Ovary (tissue), 7 donors: ENCODE measurements at regions not wholly inside any gene's neighbourhood (a gene's known extent, or its start where the extent isn't known, plus 50 kb on each side); places are given as distances from the start of the nearest gene placed in this dataset.

Experiments used
- DNase-seq, 5 donors: peaks; one replicate each; pipeline ENCODE4 v3.0.0-alpha.2; 2019 to 2020
- H3K27ac ChIP-seq, 2 donors: fragments of 200-600 bp; one replicate each; pipeline versions ENCODE4 v1.5.1 to v1.8.0; 2019 to 2022
- H3K27me3 ChIP-seq: fragments of 200-600 bp; one replicate; pipeline ENCODE4 v1.8.0; 2022
- H3K36me3 ChIP-seq: fragments of 200-600 bp; sonication (generic); one replicate; pipeline ENCODE4 v1.5.1; 2019
- H3K4me1 ChIP-seq: one replicate; pipeline ENCODE4 v1.8.1; 2013; ENCODE audit warnings: mild to moderate bottlenecking, moderate library complexity; ENCODE audit not compliant: insufficient read depth
- H3K4me3 ChIP-seq: fragments of 200-600 bp; sonication (generic); one replicate; pipeline ENCODE4 v1.5.1; 2017
- H3K9me3 ChIP-seq, 2 donors: fragments of 200-600 bp in 1 of 2; sonication (generic) in 1 of 2; one replicate each; pipeline versions ENCODE4 v1.5.1 to v1.8.1; 2013 to 2019; ENCODE audit warnings: mild to moderate bottlenecking in 1 of 2, moderate library complexity in 1 of 2
- CTCF ChIP-seq, 3 donors: fragments of 450-650 bp in 2 of 3; fragments of 200-600 bp in 1 of 3; IDR thresholded peaks; one replicate each; pipeline versions ENCODE4 v1.5.1 to v1.8.0; 2016 to 2022; ENCODE audit warnings: antibody characterized with exemption in 3 of 3, mild to moderate bottlenecking in 1 of 3
- EP300 ChIP-seq: sonication (generic); formaldehyde crosslinking; IDR thresholded peaks from one replicate; pipeline ENCODE4 v1.6.1; 2017; ENCODE audit warnings: antibody characterized with exemption
- POLR2A ChIP-seq: fragments of 450-650 bp; IDR thresholded peaks from one replicate; pipeline ENCODE4 v1.6.1; 2017; ENCODE audit warnings: antibody characterized with exemption, mild to moderate bottlenecking, moderate library complexity
- WGBS, 3 donors: extraction: QIAGEN DNeasy Blood & Tissue Kit in 1 of 3; methylation state at CpG; one replicate each; pipeline versions ENCODE4 v1.1.5 to v1.1.7; 2013 to 2017; 5-methylcytosine and 5-hydroxymethylcytosine counted together
- intact Hi-C, 4 donors: fragments of 100-400 bp; cut with DNase I; formaldehyde crosslinking; loops; one replicate each; pipeline versions ENCODE4 v1.11.0 to v1.15.1; 2022 to 2023
- donor health status: DM: no; HTN: no; CAD: no; lungs with moderate emphysema.
- donor health status: DM: no; HTN: no; CAD: no.
- donor health status: Bipolar disorder and iron deficiency.
- donor health status: DM: no; HTN: no; CAD: no.
- donor health status: DM: yes; HTN: yes; CAD: no.

GRCh38 chr18:77876319-77876865, 626.7 kb downstream of the GALR1 start:
- DNase-seq: no peak
- Histone ChIP-seq H3K36me3 (no peaks in the 10 kb centered on the region), H3K4me1 (no peaks in the 10 kb centered on the region), H3K27me3 (no peaks in the 10 kb centered on the region), H3K9me3 (no peaks in the 10 kb centered on the region), H3K27ac (no peak overlapping the region), H3K4me3 (no peak overlapping the region)
- intact Hi-C loops: no loop called here
- 73 to 76% (median 73%) methylated on average over 16 of the region's 16 CpGs for WGBS, 3 donors
- TF ChIP-seq POLR2A (no peak), CTCF (IDR thresholded peaks at IDR 0.05) (no peak), EP300 (no peak)

GRCh38 chr18:77879829-77880228, 630.2 kb downstream of the GALR1 start:
- WGBS, 3 donors: 86 to 93% (median 87%) methylated on average over 16 of the region's 16 CpGs
- Histone ChIP-seq H3K4me3 (no peak overlapping the region), H3K27me3 (no peaks in the 10 kb centered on the region), H3K27ac (no peak overlapping the region), H3K36me3 (no peaks in the 10 kb centered on the region), H3K9me3 (no peaks in the 10 kb centered on the region), H3K4me1 (no peaks in the 10 kb centered on the region)
- DNase-seq: no peak
- no peak for TF ChIP-seq EP300
- no peak for TF ChIP-seq POLR2A
- TF ChIP-seq CTCF (IDR thresholded peaks at IDR 0.05): no peak
- intact Hi-C loops: no loop called here

GRCh38 chr18:77884454-77884853, 634.8 kb downstream of the GALR1 start:
- no peak overlapping the region for H3K27ac ChIP-seq
- intact Hi-C loops: no loop called here
- no peaks in the 10 kb centered on the region for H3K9me3 ChIP-seq
- H3K4me1 ChIP-seq: no peaks in the 10 kb centered on the region
- WGBS, 3 donors: 85 to 91% (median 89%) methylated on average over 5 of the region's 5 CpGs
- no peak for TF ChIP-seq CTCF (IDR thresholded peaks at IDR 0.05)
- no peak for TF ChIP-seq EP300
- TF ChIP-seq POLR2A: no peak
- H3K4me3 ChIP-seq: no peak overlapping the region
- H3K36me3 ChIP-seq: no peaks in the 10 kb centered on the region
- DNase-seq: no peak
- H3K27me3 ChIP-seq: peaks cover 2% of the 10 kb centered on the region

GRCh38 chr18:77894060-77894459, 644.4 kb downstream of the GALR1 start:
- no peak overlapping the region for H3K4me3 ChIP-seq
- no peak for DNase-seq
- WGBS, 3 donors: 82 to 88% (median 83%) methylated on average over 6 of the region's 6 CpGs
- intact Hi-C loops: no loop called here
- peaks cover 3% of the 10 kb centered on the region for H3K4me1 ChIP-seq
- no peak overlapping the region for H3K27ac ChIP-seq
- no peaks in the 10 kb centered on the region for H3K9me3 ChIP-seq
- H3K27me3 ChIP-seq: no peaks in the 10 kb centered on the region
- H3K36me3 ChIP-seq: no peaks in the 10 kb centered on the region
- TF ChIP-seq EP300: no peak
- no peak for TF ChIP-seq POLR2A
- no peak for TF ChIP-seq CTCF (IDR thresholded peaks at IDR 0.05)
